Neuronal stem cell (in vitro differentiated cells): ENCODE measurements at regions not wholly inside any gene's neighbourhood (a gene's known extent, or its start where the extent isn't known, plus 50 kb on each side); places are given as distances from the start of the nearest gene placed in this dataset.

Source experiments
- DNase-seq: peaks from one replicate; pipeline ENCODE4 v3.0.0-alpha.2; 2013; ENCODE audit warnings: low spot score
- H2AFZ ChIP-seq: one replicate; pipeline ENCODE4 v1.6.1; 2013; ENCODE audit warnings: mild to moderate bottlenecking, low read length, inconsistent platforms
- H2AK5ac ChIP-seq: 2 replicates; pipeline ENCODE4 v1.6.1; 2013; ENCODE audit warnings: low read depth, mild to moderate bottlenecking, inconsistent platforms, low read length, moderate library complexity, mixed read lengths
- H2BK120ac ChIP-seq: 2 replicates; pipeline ENCODE4 v1.6.1; 2013; ENCODE audit warnings: low read depth, mild to moderate bottlenecking, inconsistent platforms, low read length, moderate library complexity, mixed read lengths
- H2BK12ac ChIP-seq: one replicate; pipeline ENCODE4 v1.6.1; 2013; ENCODE audit warnings: low read length, inconsistent platforms
- H2BK15ac ChIP-seq: 2 replicates; pipeline ENCODE4 v1.6.1; 2013; ENCODE audit warnings: mild to moderate bottlenecking, low read length, inconsistent platforms, mixed read lengths
- H2BK5ac ChIP-seq: one replicate; pipeline ENCODE4 v1.6.1; 2013; ENCODE audit warnings: inconsistent platforms, mild to moderate bottlenecking, low read length, moderate library complexity
- H3K14ac ChIP-seq: one replicate; pipeline ENCODE4 v1.6.1; 2013; ENCODE audit warnings: low read length, inconsistent platforms
- H3K18ac ChIP-seq: 2 replicates; pipeline ENCODE4 v1.6.1; 2013; ENCODE audit warnings: low read length, inconsistent platforms
- H3K23ac ChIP-seq: 2 replicates; pipeline ENCODE4 v1.6.1; 2013; ENCODE audit warnings: low read depth, mild to moderate bottlenecking, mixed read lengths, low read length, inconsistent platforms; ENCODE audit not compliant: poor library complexity
- H3K27ac ChIP-seq: replicated peaks from 3 replicates; pipeline ENCODE4 v1.5.1; 2013; ENCODE audit warnings: low read length, inconsistent platforms
- H3K27me3 ChIP-seq, 3 experiments: 2 replicates each; pipeline ENCODE4 v1.6.1; 2013; ENCODE audit warnings: low read length in 3 of 3, mild to moderate bottlenecking in 2 of 3, inconsistent platforms in 1 of 3, low read depth in 1 of 3, mixed read lengths in 1 of 3, moderate library complexity in 1 of 3; ENCODE audit not compliant: control insufficient read depth in 3 of 3, insufficient read depth in 3 of 3
- H3K36me3 ChIP-seq, 2 donors: replicated peaks in 1 of 2; 2 replicates each; pipeline ENCODE4 v1.6.1; 2013; ENCODE audit warnings: low read length in 2 of 2; ENCODE audit not compliant: control insufficient read depth in 2 of 2, insufficient read depth in 2 of 2
- H3K4ac ChIP-seq: 2 replicates; pipeline ENCODE4 v1.6.1; 2013; ENCODE audit warnings: inconsistent platforms, mild to moderate bottlenecking, low read length, moderate library complexity
- H3K4me1 ChIP-seq, 2 donors: 1 replicate in 1 of 2; 2 replicates in 1 of 2; pipeline ENCODE4 v1.6.1; 2013; ENCODE audit warnings: low read length in 2 of 2, low read depth in 1 of 2; ENCODE audit not compliant: control insufficient read depth in 2 of 2, insufficient read depth in 1 of 2
- H3K4me2 ChIP-seq: one replicate; pipeline ENCODE4 v1.6.1; 2013; ENCODE audit warnings: mild to moderate bottlenecking, low read length, inconsistent platforms; ENCODE audit not compliant: insufficient read depth, poor library complexity, severe bottlenecking
- H3K4me3 ChIP-seq, 2 donors: 2 replicates each; pipeline ENCODE4 v1.5.1; 2013; ENCODE audit warnings: low read length in 2 of 2, mild to moderate bottlenecking in 2 of 2, inconsistent platforms in 1 of 2, moderate library complexity in 1 of 2
- H3K79me1 ChIP-seq: one replicate; pipeline ENCODE4 v1.6.1; 2013; ENCODE audit warnings: low read depth, mild to moderate bottlenecking, inconsistent platforms, low read length, moderate library complexity
- H3K9ac ChIP-seq: one replicate; pipeline ENCODE4 v1.6.1; 2013; ENCODE audit warnings: mild to moderate bottlenecking, low read depth, low read length, inconsistent platforms; ENCODE audit not compliant: poor library complexity
- H3K9me3 ChIP-seq, 2 donors: replicated peaks in 1 of 2; 2 replicates each; pipeline versions ENCODE3 to v1.6.1; 2013; ENCODE audit warnings: low read length in 2 of 2, mild to moderate bottlenecking in 2 of 2, inconsistent platforms in 1 of 2, low read depth in 1 of 2, mixed read lengths in 1 of 2, moderate library complexity in 1 of 2; ENCODE audit not compliant: control insufficient read depth in 2 of 2, insufficient read depth in 1 of 2
- H4K8ac ChIP-seq: one replicate; pipeline ENCODE4 v1.6.1; 2013; ENCODE audit warnings: low read depth, mild to moderate bottlenecking, inconsistent platforms, low read length, moderate library complexity
- H4K91ac ChIP-seq: one replicate; pipeline ENCODE4 v1.6.1; 2013; ENCODE audit warnings: low read length, low read depth, mild to moderate bottlenecking, inconsistent platforms; ENCODE audit not compliant: poor library complexity
- WGBS, 2 donors: extraction: QIAGEN DNeasy Blood & Tissue Kit; methylation state at CpG; one replicate each; pipeline ENCODE4 v1.1.7; 2013; ENCODE audit warnings: missing lambda C conversion rate in 2 of 2, mixed read lengths in 1 of 2; ENCODE audit not compliant: insufficient read length in 2 of 2, insufficient replicate concordance in 1 of 2; ENCODE audit errors: extremely low coverage in 2 of 2; 5-methylcytosine and 5-hydroxymethylcytosine counted together

GRCh38 chr16:73166947-73167550, 119.1 kb upstream of the ZFHX3 start:
- H3K4me1 ChIP-seq, result peaks cover 3 to 12% of the 10 kb centered on the region in 2 donors
- no peak overlapping the region for H3K27ac ChIP-seq
- no peaks in the 10 kb centered on the region for H3K36me3 ChIP-seq
- H3K18ac ChIP-seq, result no peak overlapping the region
- H3K79me1 ChIP-seq, result no peaks in the 10 kb centered on the region
- H2AK5ac ChIP-seq, result no peak overlapping the region
- H2BK15ac ChIP-seq, result no peak overlapping the region
- H3K9ac ChIP-seq, result no peak overlapping the region
- H2BK5ac ChIP-seq, result no peak overlapping the region
- H2AFZ ChIP-seq, result no peak overlapping the region
- H3K27me3 ChIP-seq, result peaks cover 0 to 2% (median 0%) of the 10 kb centered on the region in 3 experiments
- DNase-seq, result no peak
- no peak overlapping the region for H4K8ac ChIP-seq
- no peak overlapping the region for H2BK120ac ChIP-seq
- WGBS, 2 donors, result no CpG with 5 or more reads among the region's 3 CpGs
- no peak overlapping the region for H4K91ac ChIP-seq
- H3K14ac ChIP-seq, result no peak overlapping the region
- H2BK12ac ChIP-seq, result no peak overlapping the region
- H3K9me3 ChIP-seq, result peaks cover 0 to 2% of the 10 kb centered on the region in 2 donors
- no peak overlapping the region for H3K23ac ChIP-seq
- H3K4me2 ChIP-seq, result no peak overlapping the region
- H3K4ac ChIP-seq, result no peak overlapping the region
- H3K4me3 ChIP-seq, result no peak overlapping the region

GRCh38 chr16:73166441-73166851, 118.5 kb upstream of the ZFHX3 start:
- Histone ChIP-seq H2BK120ac (no peak overlapping the region), H3K36me3 (no peaks in the 10 kb centered on the region), H3K4me2 (no peak overlapping the region), H4K8ac (no peak overlapping the region), H3K9ac (no peak overlapping the region), H3K4me3 (no peak overlapping the region), H3K23ac (no peak overlapping the region), H2AFZ (peak overlapping the region; percentile 24), H4K91ac (no peak overlapping the region), H2BK5ac (no peak overlapping the region), H2BK15ac (no peak overlapping the region), H2AK5ac (no peak overlapping the region), H3K79me1 (no peaks in the 10 kb centered on the region), H3K18ac (no peak overlapping the region), H3K14ac (no peak overlapping the region), H3K27ac (no peak overlapping the region), H2BK12ac (no peak overlapping the region), H3K4me1 (peaks cover 1 to 12% of the 10 kb centered on the region in 2 donors), H3K27me3 (peaks cover 0 to 2% (median 0%) of the 10 kb centered on the region in 3 experiments), H3K4ac (no peak overlapping the region), H3K9me3 (peaks cover 0 to 4% of the 10 kb centered on the region in 2 donors)
- DNase-seq, result no peak
- no CpG with 5 or more reads among the region's 5 CpGs for WGBS, 2 donors

GRCh38 chr16:73163238-73163815, 115.4 kb upstream of the ZFHX3 start:
- Histone ChIP-seq H3K4me3 (no peak overlapping the region), H3K9me3 (peaks cover 0 to 8% of the 10 kb centered on the region in 2 donors), H3K79me1 (no peaks in the 10 kb centered on the region), H3K23ac (no peak overlapping the region), H3K18ac (no peak overlapping the region), H3K14ac (no peak overlapping the region), H4K91ac (no peak overlapping the region), H2BK120ac (no peak overlapping the region), H3K27ac (no peak overlapping the region), H2BK12ac (no peak overlapping the region), H2BK15ac (no peak overlapping the region), H3K9ac (no peak overlapping the region), H3K4ac (no peak overlapping the region), H2BK5ac (no peak overlapping the region), H3K4me1 (peaks cover 0 to 3% of the 10 kb centered on the region in 2 donors), H2AFZ (no peak overlapping the region), H2AK5ac (no peak overlapping the region), H3K4me2 (no peak overlapping the region), H3K27me3 (no peaks in the 10 kb centered on the region), H3K36me3 (no peaks in the 10 kb centered on the region), H4K8ac (no peak overlapping the region)
- DNase-seq, result no peak
- no CpG with 5 or more reads among the region's 5 CpGs for WGBS, 2 donors

GRCh38 chr16:73161977-73162376, 114.0 kb upstream of the ZFHX3 start:
- no peak overlapping the region for H2BK15ac ChIP-seq
- H4K8ac ChIP-seq, result no peak overlapping the region
- no peak overlapping the region for H3K23ac ChIP-seq
- no peak overlapping the region for H3K14ac ChIP-seq
- H4K91ac ChIP-seq, result no peak overlapping the region
- H3K36me3 ChIP-seq, result no peaks in the 10 kb centered on the region
- no peaks in the 10 kb centered on the region for H3K79me1 ChIP-seq
- H3K9me3 ChIP-seq, result peaks cover 0 to 9% of the 10 kb centered on the region in 2 donors
- H3K9ac ChIP-seq, result no peak overlapping the region
- no peaks in the 10 kb centered on the region for H3K27me3 ChIP-seq
- H3K18ac ChIP-seq, result no peak overlapping the region
- H3K4me2 ChIP-seq, result no peak overlapping the region
- no CpG with 5 or more reads among the region's 4 CpGs for WGBS, 2 donors
- no peak overlapping the region for H3K27ac ChIP-seq
- DNase-seq, result no peak
- no peak overlapping the region for H3K4me3 ChIP-seq
- H3K4ac ChIP-seq, result no peak overlapping the region
- H2BK5ac ChIP-seq, result no peak overlapping the region
- no peak overlapping the region for H2AK5ac ChIP-seq
- H3K4me1 ChIP-seq, result no peaks in the 10 kb centered on the region
- no peak overlapping the region for H2BK12ac ChIP-seq
- no peak overlapping the region for H2BK120ac ChIP-seq
- H2AFZ ChIP-seq, result no peak overlapping the region
